ENCODE measurements at regions not wholly inside any gene's neighbourhood (a gene's known extent, or its start where the extent isn't known, plus 50 kb on each side); places are given as distances from the start of the nearest gene placed in this dataset.
"Not testable (repeated sequence)": the region's sequence is repeated elsewhere in the genome, so short reads cannot be mapped to it uniquely, and the experiment has no call there.

DNA sequence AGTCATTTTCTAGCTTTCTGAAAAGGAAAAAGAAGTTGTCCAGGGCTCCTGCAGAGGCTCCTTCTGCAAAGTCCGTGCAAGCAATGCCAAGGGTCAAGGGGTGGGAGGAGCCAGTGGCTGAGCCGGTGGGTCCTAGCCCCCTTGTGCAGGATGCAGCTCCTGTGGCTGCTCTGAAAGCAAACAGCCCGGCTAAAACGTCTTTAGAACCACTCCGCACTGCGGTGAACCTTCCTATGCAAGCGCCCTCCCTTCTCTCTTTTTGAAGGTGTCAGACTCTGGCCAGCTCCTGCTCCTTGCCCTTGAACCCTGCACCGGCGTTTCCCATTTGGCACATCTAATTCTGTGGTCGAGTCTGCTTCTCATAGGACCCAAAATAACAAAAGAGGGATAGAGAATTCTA lies 183.1 kb downstream of the UACA start:
- ChIA-PET CTCF (no interaction called here), POLR2A (no interaction called here)

DNA sequence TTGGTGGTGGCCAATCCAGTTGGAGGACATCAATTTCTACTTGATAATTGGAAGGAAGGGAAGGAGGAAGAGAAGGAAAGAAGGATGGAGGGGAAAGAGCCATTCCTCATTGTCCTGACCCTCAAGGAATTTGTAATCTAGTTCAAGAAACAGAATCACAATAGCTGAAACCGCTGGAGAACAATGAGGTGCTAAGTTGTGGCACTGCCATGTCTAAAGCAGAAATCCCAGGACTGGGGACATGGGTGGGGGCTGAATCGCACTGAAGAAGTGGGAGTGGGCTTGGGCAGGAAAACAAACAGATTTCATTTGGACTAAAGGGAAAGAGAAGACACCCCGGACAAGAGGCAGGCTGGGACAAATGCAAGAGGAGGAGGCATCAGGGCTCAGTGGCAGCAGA lies 183.6 kb downstream of the UACA start:
- ChIA-PET CTCF (no interaction called here), POLR2A (no interaction called here)

DNA sequence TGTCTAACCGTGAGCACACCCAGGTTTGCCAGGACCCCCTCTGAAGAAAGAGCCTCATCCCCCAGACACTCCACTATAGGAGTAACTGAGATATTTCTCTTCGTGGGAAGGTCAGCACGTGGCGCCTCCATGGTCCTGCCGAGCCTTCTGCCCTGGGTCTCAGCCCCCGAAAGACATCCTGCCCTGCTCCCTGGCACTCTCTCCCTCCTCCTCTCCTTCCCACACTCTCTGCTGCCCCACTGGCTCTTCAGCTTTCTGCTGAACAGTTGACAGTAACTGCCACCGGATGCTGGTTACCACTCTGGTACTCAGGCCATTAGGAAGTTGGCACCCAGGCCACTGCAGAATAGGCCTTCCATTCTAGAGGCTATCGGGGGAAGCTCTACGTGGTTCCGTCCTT lies 185.2 kb downstream of the UACA start:
- ChIA-PET POLR2A (no interaction called here), CTCF (no interaction called here)

DNA sequence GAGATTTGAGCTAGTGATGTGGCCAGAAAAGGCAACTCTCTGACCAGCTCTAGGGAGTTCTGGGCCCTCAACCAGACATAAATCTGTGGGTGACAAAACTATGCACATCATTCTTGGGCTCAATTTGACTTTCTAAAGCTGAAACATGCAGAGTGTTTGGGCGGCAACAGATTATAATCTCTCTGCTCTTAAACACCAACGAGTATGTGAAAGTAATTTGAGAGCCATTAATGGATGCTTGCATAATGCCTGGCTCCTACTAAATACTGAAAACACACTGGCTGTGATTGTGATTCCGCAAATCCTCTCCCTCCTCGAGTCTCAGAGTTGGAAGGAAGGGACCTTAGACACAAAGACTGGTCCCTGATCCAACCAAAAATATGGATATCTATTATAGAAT lies 186.7 kb downstream of the UACA start:
- POLR2A ChIA-PET = no interaction called here
- CTCF ChIA-PET = no interaction called here

DNA sequence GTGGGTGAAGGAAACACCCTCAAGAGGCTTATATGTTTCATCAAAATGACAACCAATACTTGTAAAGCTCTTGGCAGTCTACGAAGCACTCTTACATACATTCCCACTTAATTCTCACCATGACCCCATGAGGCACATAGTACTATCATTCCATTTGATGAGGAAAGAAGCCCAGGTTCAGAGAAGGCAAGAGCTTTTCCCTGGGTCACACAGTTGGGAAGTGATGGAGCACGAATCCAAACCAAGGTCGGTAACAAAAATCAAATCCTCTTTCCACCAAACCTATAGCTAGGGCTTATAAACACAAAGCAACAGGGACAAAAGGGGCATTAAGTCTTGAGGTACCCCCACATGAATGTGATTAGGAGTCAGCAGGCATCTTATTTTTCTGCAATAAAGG lies 187.1 kb downstream of the UACA start:
- POLR2A ChIA-PET = no interaction called here
- CTCF ChIA-PET = no interaction called here

DNA sequence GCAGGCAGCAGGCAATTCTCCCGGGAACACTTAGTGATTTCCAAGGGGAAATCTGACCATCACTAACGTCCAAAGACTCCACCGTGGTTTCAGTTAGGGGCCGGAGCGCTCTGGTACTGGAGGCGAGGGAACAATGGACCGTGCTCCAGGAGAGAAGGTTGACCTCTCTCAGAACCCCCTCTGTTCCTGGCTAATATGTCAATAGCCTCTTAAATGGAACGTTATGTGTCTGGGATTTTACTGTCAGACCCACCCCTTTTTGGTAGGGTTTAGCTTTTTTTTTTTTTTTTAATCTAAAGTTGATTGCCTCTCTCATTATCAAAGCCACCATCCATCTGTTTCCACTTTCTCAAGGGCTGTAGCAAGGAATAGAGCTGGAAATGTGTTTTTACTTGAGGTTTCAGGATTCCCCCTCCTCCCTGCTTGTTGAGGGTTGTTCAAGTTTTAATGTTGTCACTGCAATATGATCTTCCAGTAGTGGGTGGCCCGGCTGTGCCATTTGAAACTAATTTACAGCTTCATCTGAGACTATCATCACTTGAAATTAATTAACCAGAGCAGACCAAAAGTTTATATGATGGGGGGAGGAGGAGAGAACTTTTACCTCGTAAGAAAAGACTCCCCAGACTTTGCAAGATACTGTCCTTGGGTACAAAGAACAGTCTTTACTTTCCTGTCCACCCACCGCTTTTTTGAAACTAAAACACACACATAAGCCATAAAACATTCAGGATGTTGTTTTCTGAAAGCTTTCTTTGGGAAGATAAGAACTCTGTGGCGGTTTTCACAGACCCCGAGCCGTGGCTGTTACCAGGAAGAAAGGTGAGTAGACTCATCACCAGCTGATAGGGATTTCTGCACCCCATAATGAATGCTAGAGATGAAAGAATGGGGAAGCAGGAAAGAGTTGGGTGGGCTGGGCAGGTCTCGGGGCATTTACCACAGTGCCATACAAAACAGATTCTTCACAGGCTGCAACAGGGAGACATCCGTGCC lies 187.8 kb downstream of the UACA start:
- POLR2A ChIA-PET = no interaction called here
- CTCF ChIA-PET = interaction anchor here (1.0 kb wide), 1 partner anchor 10 kb away, joined by 4 read pairs; no protein-coding TSS in a partner anchor

DNA sequence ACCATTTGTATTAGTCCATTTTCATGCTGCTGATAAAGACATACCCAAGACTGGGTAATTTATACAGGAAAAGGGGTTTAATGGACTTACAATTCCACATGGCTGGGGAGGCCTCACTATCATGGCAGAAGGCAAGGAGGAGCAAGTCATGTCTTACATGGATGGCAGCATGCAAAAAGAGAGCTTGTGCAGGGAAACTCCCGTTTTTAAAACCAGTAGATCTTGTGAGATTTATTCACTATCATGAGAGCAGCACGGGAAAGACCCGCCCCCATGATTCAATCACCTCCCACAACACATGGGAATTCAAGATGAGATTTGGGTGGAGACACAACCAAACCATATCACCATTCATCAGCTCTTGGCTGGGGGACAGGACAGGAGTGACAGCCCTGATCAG lies 189.0 kb downstream of the UACA start:
- CTCF ChIA-PET = interaction anchor here (1.0 kb wide), 1 partner anchor 11 kb away, joined by 4 read pairs; no protein-coding TSS in a partner anchor
- POLR2A ChIA-PET = not testable (repeated sequence)

DNA sequence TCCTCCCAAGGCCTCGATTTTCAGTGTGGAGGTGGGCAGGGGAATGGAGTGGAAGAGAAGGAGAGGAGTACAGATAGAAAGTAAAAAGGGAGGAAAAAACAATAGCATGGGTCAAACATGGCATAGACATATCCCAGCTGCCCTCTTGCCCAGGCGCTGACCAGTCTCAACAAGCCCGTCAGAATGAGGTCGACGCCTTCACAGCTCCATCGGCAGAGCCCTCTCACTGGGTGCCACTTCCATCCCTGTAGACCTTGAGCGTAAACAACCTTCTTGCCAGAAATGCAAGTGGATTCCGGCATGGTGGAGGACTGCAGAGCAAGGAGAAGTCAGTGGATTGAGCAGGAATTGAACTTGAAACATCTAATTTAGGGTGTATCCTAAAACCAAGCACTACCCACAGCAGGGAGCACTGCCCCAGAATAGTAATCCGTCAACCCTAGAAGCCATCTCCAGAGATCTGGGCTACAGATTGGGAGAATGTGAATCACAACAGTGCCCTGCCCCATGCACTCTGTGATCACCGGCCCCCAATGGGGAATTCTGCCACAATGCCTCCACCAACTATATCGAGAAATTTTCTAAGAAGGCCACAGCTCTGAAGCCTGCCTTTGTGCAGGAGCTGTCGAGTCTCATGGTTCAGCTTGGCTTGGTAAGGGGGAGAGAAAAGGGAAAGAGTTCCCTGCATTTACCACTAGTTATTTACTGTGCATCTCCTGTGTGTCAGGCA lies 190.1 kb downstream of the UACA start:
- POLR2A ChIA-PET = no interaction called here
- CTCF ChIA-PET = no interaction called here

DNA sequence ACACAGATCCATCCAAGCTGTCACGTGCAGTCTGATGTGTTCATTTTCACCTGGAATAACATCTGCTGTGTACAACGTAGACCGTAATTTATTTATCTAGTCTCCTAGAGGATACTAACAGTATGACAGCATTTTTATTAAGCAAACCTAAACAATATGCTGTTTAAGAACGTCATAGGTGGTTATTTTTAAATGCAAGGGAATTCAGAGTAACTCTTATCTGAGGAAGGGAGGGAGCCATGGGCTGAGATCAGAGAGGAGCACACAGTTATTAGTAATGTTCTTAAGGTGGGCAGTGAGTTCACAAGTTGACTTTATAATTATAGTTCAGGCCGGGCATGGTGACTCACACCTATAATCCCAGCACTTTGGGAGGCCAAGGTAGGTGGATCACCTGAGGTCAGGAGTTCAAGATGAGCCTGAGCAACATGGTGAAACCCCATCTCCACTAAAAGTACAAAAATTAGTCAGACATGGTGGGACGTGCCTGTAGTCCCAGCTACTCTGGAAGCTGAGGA lies 193.6 kb downstream of the UACA start:
- ChIA-PET CTCF (no interaction called here), POLR2A (no interaction called here)

DNA sequence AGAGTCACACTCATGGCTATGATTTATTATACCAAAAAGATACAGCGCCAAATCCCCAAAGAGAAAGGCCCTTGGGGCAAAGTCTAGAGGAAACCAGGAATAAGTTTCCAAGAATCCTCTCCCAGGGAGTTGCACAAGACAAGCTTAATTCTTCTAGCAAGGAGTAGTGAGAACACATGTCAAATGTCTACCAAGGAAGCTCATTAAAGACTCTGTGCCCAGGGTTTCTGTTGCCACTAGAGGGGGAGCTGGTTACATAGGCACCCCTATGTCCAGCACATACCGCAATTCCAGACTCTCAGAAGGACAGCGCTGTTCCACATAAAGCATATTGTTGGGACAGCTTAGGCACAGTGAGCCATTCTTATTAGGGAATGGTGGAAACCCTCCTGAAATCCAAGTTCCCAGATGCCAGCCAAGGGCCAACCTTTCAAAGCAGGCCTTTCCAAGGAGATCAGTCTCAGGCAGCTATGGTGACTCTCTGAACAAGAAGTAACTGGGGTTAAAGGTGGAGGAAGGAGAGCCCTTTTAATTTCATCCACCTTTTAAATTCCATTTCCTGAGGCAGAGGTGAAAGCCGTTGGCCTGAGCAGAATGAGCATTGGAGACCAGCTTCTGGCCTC lies 194.2 kb downstream of the UACA start:
- ChIA-PET CTCF (interaction anchor here (1.2 kb wide), 1 partner anchor 18 kb away, joined by 4 read pairs; no protein-coding TSS in a partner anchor), POLR2A (no interaction called here)

DNA sequence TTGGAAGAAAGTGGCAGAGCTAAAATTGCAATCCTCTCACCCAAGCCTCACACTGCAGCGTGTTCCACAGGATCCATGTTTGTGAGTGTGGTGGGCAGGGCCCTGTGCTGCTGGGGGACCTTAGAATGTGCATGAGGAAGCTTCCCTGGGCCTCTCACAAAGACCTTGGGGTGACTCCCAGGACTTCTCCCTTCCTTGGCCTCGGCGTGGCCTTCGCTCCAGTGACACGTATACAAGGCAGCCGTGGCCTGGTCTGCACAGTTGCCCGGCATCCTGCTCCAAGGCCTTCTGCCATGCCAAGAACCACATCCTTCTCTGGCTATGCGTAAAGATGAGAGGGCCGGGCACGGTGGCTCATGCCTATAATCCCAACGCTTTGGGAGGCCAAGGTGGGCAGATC lies 196.4 kb downstream of the UACA start:
- ChIA-PET CTCF (no interaction called here), POLR2A (no interaction called here)

DNA sequence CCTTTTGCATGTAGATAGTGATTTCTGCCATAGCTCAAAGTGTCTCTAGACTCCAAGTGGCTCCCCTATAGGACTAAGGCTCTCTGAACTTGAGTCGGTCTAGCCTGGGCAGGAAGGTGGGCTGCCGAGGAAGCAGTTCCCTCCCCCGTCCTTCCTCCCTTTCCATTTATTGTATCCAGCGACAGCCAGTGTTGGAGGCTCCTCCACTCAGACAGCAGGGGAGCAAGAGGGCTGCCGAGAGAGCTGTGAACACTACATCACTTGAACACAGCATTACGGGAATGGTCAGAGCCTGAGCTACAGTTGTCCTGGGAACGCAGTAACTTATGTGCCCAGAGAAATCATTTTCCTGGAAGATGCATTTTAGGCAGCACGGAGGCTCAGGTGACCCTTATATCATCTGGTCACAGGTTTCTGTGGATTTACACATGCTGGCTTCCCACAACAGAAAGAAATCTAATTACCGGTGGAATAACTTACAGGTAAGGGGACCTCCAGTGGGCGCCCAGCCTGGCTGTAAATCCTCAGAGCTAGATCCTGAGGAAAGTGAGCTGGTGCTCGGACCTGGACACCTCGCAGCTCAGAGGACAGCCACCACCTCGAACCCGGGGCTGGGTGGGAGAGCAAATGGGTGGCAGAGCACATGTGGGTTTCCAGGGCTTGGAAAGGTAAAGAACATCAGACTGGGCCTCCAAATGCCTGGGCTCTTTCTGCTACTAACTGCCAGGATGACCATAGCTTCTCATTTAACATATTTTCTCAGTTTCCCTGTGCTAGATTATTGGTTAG lies 197.1 kb downstream of the UACA start:
- ChIA-PET CTCF (no interaction called here), POLR2A (no interaction called here)

DNA sequence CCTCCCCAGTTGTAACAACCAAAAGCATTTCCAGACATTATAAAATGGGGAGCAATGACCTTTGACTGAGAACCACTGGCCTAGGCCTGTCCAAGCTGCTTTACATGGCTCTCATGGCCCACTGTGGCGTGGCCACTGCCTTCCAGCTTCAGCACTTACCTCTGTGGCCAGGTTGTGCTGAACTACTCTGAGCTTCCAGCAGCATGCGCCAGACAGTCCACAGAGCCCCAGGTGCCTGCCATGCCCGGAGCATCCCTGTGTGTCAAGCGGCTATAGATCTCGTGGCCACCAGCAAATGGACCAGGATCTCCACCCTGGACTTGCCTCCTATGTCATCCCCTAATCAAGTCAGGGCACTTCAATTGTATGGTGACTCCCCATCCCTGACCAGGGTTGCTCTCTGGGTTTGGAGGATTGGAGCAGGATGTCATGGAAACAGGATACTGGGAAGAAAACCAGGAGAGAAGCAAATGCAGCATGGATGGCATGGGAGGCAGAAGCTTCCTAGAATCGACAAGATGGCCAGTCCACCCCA lies 199.7 kb downstream of the UACA start:
- CTCF ChIA-PET = no interaction called here

DNA sequence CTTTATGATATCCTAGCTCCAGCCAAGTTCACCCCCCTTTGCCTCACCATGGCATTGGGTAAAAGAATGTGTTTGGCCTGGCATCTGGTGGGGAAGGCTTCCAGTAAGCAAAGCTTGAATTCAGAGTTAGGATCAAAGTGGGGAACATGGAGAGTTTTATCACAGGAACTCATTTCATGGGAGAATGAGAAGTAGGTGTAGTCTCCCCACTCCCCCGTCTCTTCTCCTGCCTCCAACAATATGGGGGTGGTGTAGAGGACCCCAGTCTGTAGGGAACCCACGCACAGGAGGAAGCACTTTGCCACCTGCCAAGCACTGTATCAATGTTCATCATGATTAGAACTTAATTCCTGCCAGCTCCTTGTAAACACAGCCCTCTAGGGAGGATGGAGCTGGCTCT lies 200.5 kb downstream of the UACA start:
- CTCF ChIA-PET = no interaction called here
- POLR2A ChIA-PET = no interaction called here

More for the DNA sequence above, 199.7 kb downstream of the UACA start:
- POLR2A ChIA-PET = no interaction called here

DNA sequence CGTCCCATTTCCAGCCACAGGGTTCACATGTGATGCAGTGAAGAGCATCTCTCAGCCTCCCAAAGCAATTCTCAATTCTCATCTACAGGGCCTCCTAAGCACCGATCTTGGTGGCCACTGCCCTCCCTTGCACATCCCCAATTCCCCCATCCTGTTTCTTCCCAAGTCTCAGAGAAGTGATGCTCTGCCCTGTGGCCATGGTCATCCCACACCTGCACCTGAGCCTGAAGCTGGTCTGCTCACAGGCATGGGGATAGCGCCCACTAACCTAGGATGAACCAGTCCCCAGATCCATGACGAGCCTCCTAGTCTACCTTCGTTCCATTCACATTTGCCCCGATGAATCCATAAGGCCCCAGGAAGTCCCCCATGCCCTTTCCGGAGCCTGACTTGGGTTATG lies 201.5 kb downstream of the UACA start:
- POLR2A ChIA-PET = no interaction called here

DNA sequence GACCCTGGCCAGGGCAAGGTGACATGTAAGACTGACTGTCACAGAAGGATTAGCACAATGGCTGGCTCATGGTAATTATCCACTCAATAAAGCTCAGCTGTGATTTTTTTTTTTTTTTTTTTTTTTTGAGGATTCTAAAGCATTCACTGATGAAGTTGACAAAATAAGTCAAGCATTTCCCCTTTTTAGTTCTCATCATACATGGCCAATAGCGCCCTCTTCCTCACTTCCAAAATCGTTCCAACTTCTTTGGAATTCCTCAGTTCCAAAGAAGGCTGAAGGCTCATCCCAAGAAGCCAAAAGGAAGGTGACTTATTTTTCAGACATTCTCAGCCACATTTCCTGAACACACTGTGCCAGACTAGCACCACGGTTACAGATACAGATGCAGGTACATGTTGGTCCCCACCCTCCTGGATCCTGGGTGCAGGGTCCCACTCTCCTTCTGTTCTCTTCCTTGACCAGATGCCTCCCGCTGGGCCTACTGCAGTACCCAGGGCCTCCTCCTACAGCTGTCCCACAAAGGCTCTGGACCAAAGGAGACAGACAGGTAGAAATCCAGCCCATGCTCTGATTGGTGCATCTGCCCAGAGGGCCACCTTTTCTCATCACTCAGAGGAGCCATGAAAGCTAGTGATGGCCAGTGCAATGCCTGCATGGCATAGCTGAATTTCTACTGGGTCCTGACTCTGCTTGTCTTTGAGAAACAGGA lies 202.6 kb downstream of the UACA start:
- ChIA-PET CTCF (interaction anchor here (0.6 kb wide), 1 partner anchor 36 kb away, joined by 3 read pairs; no protein-coding TSS in a partner anchor), POLR2A (no interaction called here)

More for the DNA sequence above, 201.5 kb downstream of the UACA start:
- CTCF ChIA-PET = no interaction called here

DNA sequence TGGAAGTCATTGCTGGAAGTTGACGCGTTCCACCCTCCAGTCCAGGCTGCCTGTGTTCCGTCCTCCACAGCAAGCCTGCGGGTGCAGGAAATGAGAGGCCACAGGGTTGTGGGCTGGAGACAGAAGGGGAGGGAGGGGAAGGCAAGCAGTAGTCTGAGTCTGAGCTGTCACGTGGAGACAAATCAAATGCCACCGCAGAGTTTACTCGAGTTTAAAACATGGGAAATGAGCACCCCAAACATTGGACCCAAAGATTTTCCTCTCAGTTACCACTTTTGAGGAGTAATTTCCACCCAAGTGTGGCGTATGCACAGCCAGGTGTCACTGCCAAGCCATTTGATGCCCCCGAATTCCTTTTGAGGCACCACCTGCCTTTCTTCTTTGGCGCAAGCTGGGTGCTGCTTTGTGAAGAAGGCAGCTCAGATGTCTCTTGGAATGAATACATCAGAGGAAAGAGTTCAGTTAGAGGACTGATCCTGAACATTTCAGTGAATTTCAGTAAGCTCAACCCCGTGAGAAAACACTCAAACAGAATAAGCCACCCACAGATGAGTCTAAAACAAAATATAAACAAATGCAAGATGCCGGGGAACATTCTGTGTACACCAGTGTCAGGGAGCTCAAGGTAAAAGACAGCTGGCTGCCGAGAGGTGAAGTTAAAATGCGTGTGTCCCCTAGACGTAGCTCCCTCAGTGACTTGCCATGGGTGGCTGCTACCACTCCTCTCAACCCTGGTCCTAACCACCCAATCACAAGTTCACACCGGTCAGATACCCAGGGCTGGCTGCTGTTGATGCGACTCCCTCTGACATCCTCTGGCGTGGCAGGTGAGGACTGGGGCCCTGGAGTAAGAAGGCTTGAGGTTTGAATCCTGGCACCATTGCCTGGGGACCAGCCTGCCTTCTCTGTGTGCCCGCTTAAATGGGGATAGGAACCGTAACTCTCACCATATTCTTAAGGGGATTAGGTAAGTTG lies 203.8 kb downstream of the UACA start:
- POLR2A ChIA-PET = interaction anchor here (0.6 kb wide), 1 partner anchor 24 kb away, joined by 3 read pairs; no protein-coding TSS in a partner anchor

More for the DNA sequence above, 203.8 kb downstream of the UACA start:
- CTCF ChIA-PET = interaction anchor here (0.6 to 0.7 kb wide), 2 partner anchors 12 to 35 kb away, joined by 3 read pairs; no protein-coding TSS in a partner anchor

Measured in activated CD8-positive, alpha-beta memory T cell treated with anti-CD3 and anti-CD28 coated beads for 36 hours (primary cell).